Common myeloid progenitor, CD34-positive (primary cell): ENCODE measurements at regions not wholly inside any gene's neighbourhood (a gene's known extent, or its start where the extent isn't known, plus 50 kb on each side); places are given as distances from the start of the nearest gene placed in this dataset.

Experiments used
- CTCF ChIA-PET: fragments of 350-600 bp; sonication (Branson Sonifier 250); formaldehyde crosslinking; loops from one replicate; lab custom pipeline; 2021; ENCODE audit warnings: antibody characterized with exemption; lab: Charles Lee
- POLR2A ChIA-PET: fragments of 350-600 bp; sonication (Branson Sonifier 250); formaldehyde crosslinking; loops from one replicate; lab custom pipeline; 2021; ENCODE audit warnings: antibody characterized with exemption; lab: Charles Lee
- DNase-seq, 3 donors: peaks; one replicate each; pipeline versions ENCODE4 v3.0.0 to v3.0.0-alpha.2; 2013
- H3K27ac ChIP-seq, 2 experiments: 1 replicate in 1 of 2; 2 replicates in 1 of 2; pipeline ENCODE4 v1.7.0; 2013; ENCODE audit warnings: inconsistent platforms in 2 of 2, low read length in 2 of 2, mild to moderate bottlenecking in 2 of 2, low read depth in 1 of 2, moderate library complexity in 1 of 2; ENCODE audit not compliant: severe bottlenecking in 2 of 2, insufficient read depth in 1 of 2, poor library complexity in 1 of 2
- H3K27me3 ChIP-seq, 5 experiments: replicated peaks in 2 of 5; 1 replicate in 3 of 5; 2 replicates in 2 of 5; pipeline versions ENCODE4 v1.6.1 to v1.7.0; 2013; ENCODE audit warnings: low read length in 4 of 5, mild to moderate bottlenecking in 2 of 5, moderate library complexity in 2 of 5, inconsistent platforms in 1 of 5; ENCODE audit not compliant: insufficient read depth in 5 of 5, control insufficient read depth in 4 of 5
- H3K36me3 ChIP-seq, 4 experiments: 1 replicate in 2 of 4; 2 replicates in 2 of 4; pipeline versions ENCODE4 v1.6.1 to v1.7.0; 2013; ENCODE audit warnings: low read length in 3 of 4, control low read depth in 1 of 4, mild to moderate bottlenecking in 1 of 4; ENCODE audit not compliant: control insufficient read depth in 4 of 4, insufficient read depth in 4 of 4
- H3K4me1 ChIP-seq, 4 experiments: 1 replicate in 3 of 4; 2 replicates in 1 of 4; pipeline versions ENCODE4 v1.6.1 to v1.7.1; 2013; ENCODE audit warnings: low read length in 3 of 4, mild to moderate bottlenecking in 3 of 4, control low read depth in 1 of 4, inconsistent platforms in 1 of 4, moderate library complexity in 1 of 4; ENCODE audit not compliant: control insufficient read depth in 4 of 4, insufficient read depth in 4 of 4; ENCODE audit errors: control extremely low read depth in 1 of 4
- H3K4me3 ChIP-seq, 7 experiments: 1 replicate in 4 of 7; 2 replicates in 3 of 7; pipeline versions ENCODE4 v1.5.1 to v1.7.0; 2013; ENCODE audit warnings: mild to moderate bottlenecking in 7 of 7, low read length in 6 of 7, moderate library complexity in 6 of 7, inconsistent platforms in 2 of 7, low read depth in 2 of 7, control low read depth in 1 of 7; ENCODE audit not compliant: insufficient read depth in 4 of 7, control insufficient read depth in 1 of 7; ENCODE audit errors: extremely low read depth in 1 of 7
- H3K9me3 ChIP-seq, 5 experiments: 1 replicate in 4 of 5; 2 replicates in 1 of 5; pipeline versions ENCODE4 v1.6.1 to v1.7.1; 2013; ENCODE audit warnings: low read length in 4 of 5, mild to moderate bottlenecking in 2 of 5, inconsistent platforms in 1 of 5, low read depth in 1 of 5, moderate library complexity in 1 of 5; ENCODE audit not compliant: control insufficient read depth in 4 of 5, insufficient read depth in 2 of 5; ENCODE audit errors: control extremely low read depth in 1 of 5
- WGBS: methylation state at CpG from one replicate; pipeline ENCODE4 v1.1.5; 2013; ENCODE audit not compliant: insufficient coverage; 5-methylcytosine and 5-hydroxymethylcytosine counted together

DNA sequence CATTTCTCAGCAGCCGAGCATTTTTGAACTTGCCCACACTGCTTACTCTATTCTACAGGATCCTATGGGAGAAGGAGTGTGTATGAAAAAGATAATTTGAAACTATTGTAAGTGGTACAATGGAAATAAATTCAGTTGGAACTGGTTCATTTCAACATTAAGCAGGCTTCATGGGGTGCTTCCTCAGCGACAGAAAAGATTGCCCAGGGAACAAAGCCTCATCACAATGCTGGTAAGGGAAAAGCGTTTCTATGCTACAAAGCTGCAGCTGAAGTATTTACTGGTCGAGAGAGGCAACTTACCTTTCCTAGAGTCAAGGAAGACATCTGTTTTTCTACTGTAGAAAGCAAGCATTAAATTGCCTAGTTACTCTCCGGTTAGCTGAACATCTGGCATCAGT, 568.2 kb upstream of the ZP4 start:
- WGBS, result 86% methylated on average over 4 of the region's 5 CpGs
- CTCF ChIA-PET, result interaction anchor here (1.0 kb wide), 1 partner anchor 13 kb away, joined by 3 read pairs; no protein-coding TSS in a partner anchor

DNA sequence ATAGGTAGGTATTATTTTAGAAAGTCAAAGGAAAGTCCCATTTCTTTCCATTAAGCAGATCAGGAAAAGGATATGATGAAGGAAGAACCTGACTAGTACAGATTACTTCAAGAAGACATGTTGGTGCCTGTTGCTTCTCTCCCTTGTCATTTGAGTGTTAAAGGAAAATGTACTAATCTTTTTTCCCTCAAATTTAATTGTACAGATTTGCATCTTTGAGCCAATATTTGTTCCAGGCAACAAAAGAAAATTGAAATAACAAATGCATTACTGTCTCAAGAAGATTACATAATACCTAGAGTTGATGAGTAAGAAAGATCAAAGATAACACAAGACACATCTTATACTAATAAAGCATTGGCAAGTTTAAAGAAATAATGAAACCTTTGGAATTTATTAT, 566.9 kb upstream of the ZP4 start:
- POLR2A ChIA-PET, result no interaction called here
- no peak overlapping the region for H3K27ac ChIP-seq
- H3K4me3 ChIP-seq, result no peak overlapping the region
- no peaks in the 10 kb centered on the region for H3K9me3 ChIP-seq
- H3K4me1 ChIP-seq, result no peaks in the 10 kb centered on the region
- DNase-seq, result no peak
- CTCF ChIA-PET, result no interaction called here
- H3K27me3 ChIP-seq, result no peaks in the 10 kb centered on the region
- H3K36me3 ChIP-seq, result no peaks in the 10 kb centered on the region

More for the DNA sequence above, 568.2 kb upstream of the ZP4 start:
- Histone ChIP-seq H3K4me3 (no peak overlapping the region), H3K36me3 (no peaks in the 10 kb centered on the region), H3K27ac (no peak overlapping the region), H3K9me3 (no peaks in the 10 kb centered on the region), H3K4me1 (no peaks in the 10 kb centered on the region), H3K27me3 (no peaks in the 10 kb centered on the region)
- no peak for DNase-seq
- POLR2A ChIA-PET, result no interaction called here

DNA sequence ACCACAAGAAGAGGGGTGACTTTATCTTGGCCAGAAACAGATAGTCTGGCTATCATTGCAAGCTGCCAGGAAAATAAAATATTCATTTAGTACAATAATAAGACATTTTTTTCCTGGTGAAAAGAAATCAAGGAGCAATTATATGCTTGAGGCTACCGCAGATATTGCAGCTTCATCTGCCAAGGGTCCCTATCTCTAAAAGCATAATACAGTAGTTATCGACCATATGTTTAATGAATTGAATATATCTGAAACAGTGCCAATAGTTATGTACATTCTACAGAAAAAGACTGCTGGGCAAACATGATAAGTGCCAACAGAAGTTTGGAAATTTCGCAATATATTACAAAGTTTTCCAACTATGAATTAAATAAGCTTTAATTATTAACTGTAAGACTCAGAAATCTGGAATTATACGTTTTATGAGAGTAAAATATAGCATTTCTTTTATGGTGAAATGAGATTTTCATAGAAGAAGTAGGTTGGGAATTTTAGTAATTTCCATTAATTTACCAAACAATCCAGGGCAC, 561.1 kb upstream of the ZP4 start:
- ChIA-PET POLR2A (interaction anchor here (0.6 kb wide), 1 partner anchor 20 kb away, joined by 5 read pairs; no protein-coding TSS in a partner anchor), CTCF (interaction anchor here (1.0 kb wide), 1 partner anchor 8 kb away, joined by 3 read pairs; no protein-coding TSS in a partner anchor)
- Histone ChIP-seq H3K36me3 (no peaks in the 10 kb centered on the region), H3K4me3 (no peak overlapping the region), H3K27ac (no peak overlapping the region), H3K4me1 (no peaks in the 10 kb centered on the region), H3K9me3 (no peaks in the 10 kb centered on the region), H3K27me3 (no peaks in the 10 kb centered on the region)
- DNase-seq, result no peak
- no CpG with 5 or more reads among the region's 4 CpGs for WGBS

DNA sequence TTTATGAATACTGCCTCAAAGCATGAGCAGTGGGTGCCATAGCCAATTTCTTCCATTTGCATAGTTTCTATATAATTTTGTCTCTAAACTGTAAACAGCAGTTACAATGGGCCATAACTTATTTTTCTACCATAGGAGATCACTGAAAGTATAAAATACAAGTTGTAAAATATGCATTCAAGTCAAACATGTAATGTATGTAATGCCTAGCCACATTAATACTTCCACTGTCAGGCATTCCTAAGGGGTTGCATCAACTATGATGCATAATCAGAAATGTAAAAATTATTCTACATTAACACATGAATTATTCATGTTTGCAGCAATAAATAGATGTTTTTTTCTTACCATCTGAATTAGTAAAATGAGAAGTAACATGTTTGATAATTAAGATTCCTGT, 560.3 kb upstream of the ZP4 start:
- Histone ChIP-seq H3K36me3 (no peaks in the 10 kb centered on the region), H3K4me3 (no peak overlapping the region), H3K9me3 (no peaks in the 10 kb centered on the region), H3K27me3 (no peaks in the 10 kb centered on the region), H3K4me1 (no peaks in the 10 kb centered on the region), H3K27ac (no peak overlapping the region)
- POLR2A ChIA-PET, result no interaction called here
- CTCF ChIA-PET, result no interaction called here
- DNase-seq, result no peak

DNA sequence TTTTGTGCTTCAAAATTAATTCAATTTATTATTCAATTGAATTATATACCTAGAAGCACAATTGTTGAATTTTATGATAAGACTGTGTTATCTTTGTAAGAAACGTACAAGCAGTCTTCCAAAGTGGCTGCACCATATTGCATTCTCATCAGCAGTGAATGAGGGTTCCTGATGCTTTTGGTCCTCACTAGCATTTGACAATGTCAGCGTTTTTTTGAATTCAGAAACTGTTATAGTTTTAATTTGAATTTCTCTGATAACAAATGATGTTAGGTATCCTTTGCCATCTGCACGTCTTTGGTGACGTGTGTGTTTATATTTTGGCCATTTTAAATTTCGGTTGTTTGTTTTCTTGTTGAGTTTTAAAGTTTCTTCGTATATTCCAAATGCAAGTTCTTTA, 553.0 kb upstream of the ZP4 start:
- no peak overlapping the region for H3K4me3 ChIP-seq
- no peaks in the 10 kb centered on the region for H3K9me3 ChIP-seq
- H3K27ac ChIP-seq, result no peak overlapping the region
- no peak for DNase-seq
- ChIA-PET POLR2A (no interaction called here), CTCF (interaction anchor here (0.8 kb wide), 1 partner anchor 8 kb away, joined by 3 read pairs; no protein-coding TSS in a partner anchor)
- H3K27me3 ChIP-seq, result no peaks in the 10 kb centered on the region
- H3K36me3 ChIP-seq, result no peaks in the 10 kb centered on the region
- 0% methylated on average over 1 of the region's 6 CpGs for WGBS
- no peaks in the 10 kb centered on the region for H3K4me1 ChIP-seq

DNA sequence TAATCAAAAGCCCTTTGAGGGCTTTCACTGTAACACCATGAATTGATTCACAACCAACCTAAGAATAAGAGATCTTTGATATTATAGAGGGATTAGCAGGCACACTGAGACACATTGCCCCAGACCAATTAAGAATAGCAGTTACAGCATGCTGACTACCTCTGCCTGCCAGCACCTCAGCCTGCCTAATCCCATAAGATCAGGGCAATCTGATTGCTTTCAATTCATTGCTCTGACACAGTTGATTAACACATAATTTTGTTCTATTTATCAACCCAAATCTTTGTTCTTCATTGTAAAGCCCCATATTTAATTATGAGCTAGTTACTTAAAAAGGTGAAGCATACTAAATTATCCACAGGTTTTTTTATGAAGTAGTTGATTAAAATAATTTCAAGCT, 548.8 kb upstream of the ZP4 start:
- Histone ChIP-seq H3K27me3 (no peaks in the 10 kb centered on the region), H3K4me1 (no peaks in the 10 kb centered on the region), H3K4me3 (no peak overlapping the region), H3K9me3 (no peaks in the 10 kb centered on the region), H3K36me3 (no peaks in the 10 kb centered on the region), H3K27ac (no peak overlapping the region)
- ChIA-PET CTCF (no interaction called here), POLR2A (no interaction called here)
- DNase-seq, result no peak

DNA sequence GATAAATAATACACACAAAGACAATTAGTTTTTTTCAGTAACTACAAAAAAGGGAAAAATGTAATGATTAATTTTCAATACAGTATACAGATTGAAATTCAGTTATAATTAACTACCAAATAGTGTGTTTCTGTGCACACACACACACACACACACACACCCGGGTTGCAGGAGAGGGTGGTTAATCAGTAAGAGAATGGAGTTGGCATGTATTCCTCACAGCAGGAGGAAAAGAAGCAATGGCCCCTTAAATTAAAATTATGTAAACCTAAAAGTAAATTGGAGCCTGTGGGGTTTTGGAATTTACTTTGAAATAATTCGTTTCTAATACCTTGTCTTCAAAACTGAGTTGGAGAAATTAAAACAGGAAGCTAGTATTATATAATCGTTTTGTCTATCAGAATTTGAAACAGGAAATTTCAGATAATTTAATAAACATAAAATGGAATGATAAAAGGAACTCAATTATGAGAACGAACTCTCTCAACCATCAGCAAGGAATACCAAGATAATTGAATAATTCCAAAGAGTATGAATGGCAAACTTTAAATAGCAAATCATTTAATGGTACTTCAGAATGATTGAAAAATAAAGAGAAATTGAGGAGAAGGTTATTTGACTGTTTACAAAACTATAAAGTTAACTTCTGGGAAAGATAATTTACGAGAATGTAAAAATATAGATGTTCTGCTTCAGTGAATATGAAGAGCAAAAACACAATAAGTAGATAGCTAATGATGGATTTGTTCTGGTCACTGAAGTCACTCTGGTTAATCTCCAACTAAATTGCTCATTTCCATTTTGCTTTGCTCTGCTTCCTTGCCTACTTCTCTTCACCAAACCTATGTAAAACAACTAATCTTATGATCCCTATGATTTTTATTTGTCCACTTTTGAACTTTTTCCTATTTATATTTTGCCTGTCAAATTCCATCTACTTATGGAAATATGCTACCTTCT, 547.9 kb upstream of the ZP4 start:
- Histone ChIP-seq H3K9me3 (no peaks in the 10 kb centered on the region), H3K27ac (no peak overlapping the region), H3K36me3 (no peaks in the 10 kb centered on the region), H3K4me3 (no peak overlapping the region), H3K27me3 (no peaks in the 10 kb centered on the region), H3K4me1 (no peaks in the 10 kb centered on the region)
- CTCF ChIA-PET, result no interaction called here
- WGBS, result 100% methylated on average over 1 of the region's 5 CpGs
- no peak for DNase-seq
- POLR2A ChIA-PET, result no interaction called here
